ENCODE measurements at regions not wholly inside any gene's neighbourhood (a gene's known extent, or its start where the extent isn't known, plus 50 kb on each side); places are given as distances from the start of the nearest gene placed in this dataset.

DNA sequence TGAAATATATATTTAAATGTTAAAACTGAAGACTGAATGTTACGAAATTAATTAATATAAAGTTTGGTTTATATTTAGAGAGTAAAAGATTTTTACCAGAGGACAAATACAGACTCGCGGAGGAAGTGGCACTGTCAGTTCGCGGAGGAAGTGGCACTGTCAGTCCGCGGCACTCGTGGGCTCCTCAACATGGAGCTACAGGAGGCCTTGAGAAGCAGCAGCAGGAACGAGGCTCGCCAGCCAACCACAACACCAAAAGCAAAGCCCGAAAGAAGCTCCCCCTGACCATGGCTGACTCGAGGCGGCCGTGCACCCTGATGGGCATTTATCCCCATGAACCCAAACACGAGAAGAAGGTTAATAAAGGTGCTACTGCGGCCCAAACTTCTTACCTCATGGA, 125.3 kb upstream of the PABPC4L start:
- TF ChIP-seq, protein P1, sequence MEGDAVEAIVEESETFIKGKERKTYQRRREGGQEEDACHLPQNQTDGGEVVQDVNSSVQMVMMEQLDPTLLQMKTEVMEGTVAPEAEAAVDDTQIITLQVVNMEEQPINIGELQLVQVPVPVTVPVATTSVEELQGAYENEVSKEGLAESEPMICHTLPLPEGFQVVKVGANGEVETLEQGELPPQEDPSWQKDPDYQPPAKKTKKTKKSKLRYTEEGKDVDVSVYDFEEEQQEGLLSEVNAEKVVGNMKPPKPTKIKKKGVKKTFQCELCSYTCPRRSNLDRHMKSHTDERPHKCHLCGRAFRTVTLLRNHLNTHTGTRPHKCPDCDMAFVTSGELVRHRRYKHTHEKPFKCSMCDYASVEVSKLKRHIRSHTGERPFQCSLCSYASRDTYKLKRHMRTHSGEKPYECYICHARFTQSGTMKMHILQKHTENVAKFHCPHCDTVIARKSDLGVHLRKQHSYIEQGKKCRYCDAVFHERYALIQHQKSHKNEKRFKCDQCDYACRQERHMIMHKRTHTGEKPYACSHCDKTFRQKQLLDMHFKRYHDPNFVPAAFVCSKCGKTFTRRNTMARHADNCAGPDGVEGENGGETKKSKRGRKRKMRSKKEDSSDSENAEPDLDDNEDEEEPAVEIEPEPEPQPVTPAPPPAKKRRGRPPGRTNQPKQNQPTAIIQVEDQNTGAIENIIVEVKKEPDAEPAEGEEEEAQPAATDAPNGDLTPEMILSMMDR (IDR thresholded peaks at IDR 0.05), result no peak
- TF ChIP-seq POLR2A (IDR thresholded peaks at IDR 0.05), result no peak
- H3K36me3 ChIP-seq, result no peaks in the 10 kb centered on the region
- no peaks in the 10 kb centered on the region for H3K4me1 ChIP-seq
- no peaks in the 10 kb centered on the region for H3K27me3 ChIP-seq
- no peak for DNase-seq
- no peaks in the 10 kb centered on the region for H3K9me3 ChIP-seq
- H3K27ac ChIP-seq, result no peak overlapping the region
- intact Hi-C loops (cut with DNase I), result no loop called here
- WGBS, 2 donors, result 94 to 95% methylated on average over 16 of the region's 16 CpGs
- no peak overlapping the region for H3K4me3 ChIP-seq (replicated peaks in 1 of 3)

GRCh38 chr4:134324179-134324578, 122.6 kb upstream of the PABPC4L start:
- Histone ChIP-seq H3K27ac (no peak overlapping the region), H3K9me3 (no peaks in the 10 kb centered on the region), H3K4me3 (replicated peaks in 1 of 3) (no peak overlapping the region), H3K36me3 (no peaks in the 10 kb centered on the region), H3K27me3 (no peaks in the 10 kb centered on the region), H3K4me1 (no peaks in the 10 kb centered on the region)
- TF ChIP-seq, protein P1 (IDR thresholded peaks at IDR 0.05), result no peak
- TF ChIP-seq POLR2A (IDR thresholded peaks at IDR 0.05), result no peak
- intact Hi-C loops (cut with DNase I), result no loop called here
- WGBS, 2 donors, result 90 to 91% methylated on average over 1 of the region's 1 CpG
- no peak for DNase-seq

DNA sequence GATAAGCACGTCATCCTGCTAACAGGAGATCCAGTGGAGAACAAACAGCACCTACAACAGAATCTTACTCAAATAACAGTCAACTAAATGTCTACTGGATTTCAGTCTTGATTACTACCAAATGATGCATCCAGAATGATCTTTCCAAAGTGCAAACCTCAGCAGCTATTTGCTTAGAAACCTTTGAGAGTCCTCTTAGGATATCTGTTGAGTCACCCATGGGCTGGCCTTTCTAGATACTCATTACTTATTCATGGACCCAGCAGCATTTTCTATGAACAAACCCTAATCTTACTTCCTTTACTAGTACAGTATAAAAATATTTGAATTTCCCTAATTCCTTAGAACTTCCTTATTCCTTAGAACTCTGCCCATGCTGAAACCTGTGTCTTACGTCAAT, 118.5 kb upstream of the PABPC4L start:
- Histone ChIP-seq H3K27me3 (no peaks in the 10 kb centered on the region), H3K36me3 (no peaks in the 10 kb centered on the region), H3K9me3 (no peaks in the 10 kb centered on the region), H3K4me3 (replicated peaks in 1 of 3) (no peak overlapping the region), H3K27ac (no peak overlapping the region), H3K4me1 (no peaks in the 10 kb centered on the region)
- intact Hi-C loops (cut with DNase I), result no loop called here
- no peak for DNase-seq
- 40 to 52% methylated on average over 2 of the region's 2 CpGs for WGBS, 2 donors
- TF ChIP-seq, protein P1 (IDR thresholded peaks at IDR 0.05), result no peak
- no peak for TF ChIP-seq POLR2A (IDR thresholded peaks at IDR 0.05)

DNA sequence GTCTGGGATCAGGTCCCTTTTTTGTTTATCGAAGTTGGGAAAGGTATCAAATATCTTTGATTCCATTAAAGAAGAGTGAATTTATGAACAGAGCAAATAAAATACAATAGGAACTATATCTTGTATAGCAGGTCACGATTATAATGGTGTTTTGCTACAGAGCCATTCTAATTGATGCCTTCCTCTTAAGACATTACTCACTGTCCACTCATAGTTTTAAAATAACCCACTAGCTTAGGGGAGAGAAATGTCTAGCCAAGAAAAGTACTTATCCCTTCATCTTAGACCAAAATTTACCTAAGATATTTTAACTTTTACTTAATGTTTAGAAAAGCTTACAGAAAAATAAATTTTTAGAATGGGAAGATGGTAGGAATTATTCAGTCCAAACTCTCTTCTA, 112.0 kb upstream of the PABPC4L start:
- Histone ChIP-seq H3K4me3 (replicated peaks in 1 of 3) (no peak overlapping the region), H3K27me3 (no peaks in the 10 kb centered on the region), H3K9me3 (no peaks in the 10 kb centered on the region), H3K4me1 (no peaks in the 10 kb centered on the region), H3K36me3 (no peaks in the 10 kb centered on the region), H3K27ac (no peak overlapping the region)
- TF ChIP-seq, protein P1 (IDR thresholded peaks at IDR 0.05), result no peak
- no peak for TF ChIP-seq POLR2A (IDR thresholded peaks at IDR 0.05)
- WGBS, 2 donors, result 73 to 81% methylated on average over 2 of the region's 2 CpGs
- DNase-seq, result no peak
- intact Hi-C loops (cut with DNase I), result no loop called here

DNA sequence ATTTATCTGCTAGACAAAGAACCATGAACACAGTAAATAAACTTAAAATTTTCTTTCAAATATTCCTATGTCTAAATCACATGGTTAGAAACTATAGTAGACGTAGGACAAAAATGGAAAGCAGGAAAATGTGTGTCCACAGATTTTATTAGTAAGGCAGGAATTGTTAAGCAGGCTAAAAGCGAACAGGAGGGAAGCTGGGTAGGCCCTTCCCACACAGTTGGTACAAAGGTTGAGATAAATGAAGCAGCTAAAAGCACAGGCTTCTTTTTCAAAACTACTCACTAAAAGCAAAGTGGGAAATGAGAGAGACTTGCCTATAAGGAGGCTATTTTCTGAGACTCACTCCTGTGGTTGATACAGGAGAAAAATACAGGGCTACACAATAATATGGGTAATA, 108.1 kb upstream of the PABPC4L start:
- DNase-seq, result no peak
- TF ChIP-seq, protein P1 (IDR thresholded peaks at IDR 0.05), result no peak
- TF ChIP-seq POLR2A (IDR thresholded peaks at IDR 0.05), result no peak
- intact Hi-C loops (cut with DNase I), result no loop called here
- Histone ChIP-seq H3K4me3 (replicated peaks in 1 of 3) (no peak overlapping the region), H3K27ac (no peak overlapping the region), H3K27me3 (no peaks in the 10 kb centered on the region), H3K4me1 (no peaks in the 10 kb centered on the region), H3K9me3 (no peaks in the 10 kb centered on the region), H3K36me3 (no peaks in the 10 kb centered on the region)
- WGBS, 2 donors, result 89 to 94% methylated on average over 2 of the region's 2 CpGs

Data from thyroid gland (tissue), 4 donors.